Smooth muscle cell (in vitro differentiated cells): ENCODE measurements at regions not wholly inside any gene's neighbourhood (a gene's known extent, or its start where the extent isn't known, plus 50 kb on each side); places are given as distances from the start of the nearest gene placed in this dataset.

Experiments
- DNase-seq: peaks from one replicate; lab custom pipeline; 2025; ENCODE audit not compliant: unreplicated experiment; lab: John Stamatoyannopoulos, UW
- H2AFZ ChIP-seq: fragments of 200-600 bp; sonication (generic); 2 replicates; pipeline ENCODE4 v1.6.0; 2016; ENCODE audit warnings: antibody characterized with exemption, low read depth, mild to moderate bottlenecking
- H3F3A ChIP-seq: fragments of 200-600 bp; sonication (generic); 2 replicates; pipeline ENCODE4 v1.6.0; 2017; ENCODE audit warnings: antibody characterized with exemption, low read depth
- H3K27ac ChIP-seq: fragments of 200-600 bp; sonication (generic); 2 replicates; pipeline ENCODE4 v1.5.1; 2016; ENCODE audit warnings: low read depth, mild to moderate bottlenecking
- H3K27me3 ChIP-seq: fragments of 200-600 bp; sonication (generic); 2 replicates; pipeline ENCODE4 v1.6.1; 2016; ENCODE audit warnings: low read depth, mild to moderate bottlenecking
- H3K36me3 ChIP-seq: fragments of 200-600 bp; sonication (generic); 2 replicates; pipeline ENCODE4 v1.5.1; 2016; ENCODE audit warnings: low read depth
- H3K4me1 ChIP-seq: fragments of 200-600 bp; sonication (generic); 2 replicates; pipeline ENCODE4 v1.5.1; 2016; ENCODE audit warnings: low read depth
- H3K4me2 ChIP-seq: fragments of 200-600 bp; sonication (generic); 2 replicates; pipeline ENCODE4 v1.6.0; 2016; ENCODE audit warnings: mild to moderate bottlenecking
- H3K4me3 ChIP-seq: fragments of 200-600 bp; sonication (generic); 2 replicates; pipeline ENCODE4 v1.5.1; 2016; ENCODE audit warnings: mild to moderate bottlenecking
- H3K79me2 ChIP-seq: fragments of 200-600 bp; sonication (generic); 2 replicates; pipeline ENCODE4 v1.6.0; 2016; ENCODE audit warnings: low read depth, mild to moderate bottlenecking
- H3K9ac ChIP-seq: fragments of 200-600 bp; sonication (generic); 2 replicates; pipeline ENCODE4 v1.6.0; 2016; ENCODE audit warnings: low read depth
- H3K9me3 ChIP-seq: fragments of 200-600 bp; sonication (generic); replicated peaks from 2 replicates; pipeline ENCODE4 v1.5.1; 2016; ENCODE audit warnings: low read depth
- H4K20me1 ChIP-seq: fragments of 200-600 bp; sonication (generic); 2 replicates; pipeline ENCODE4 v1.6.0; 2016; ENCODE audit warnings: low read depth
- CTCF ChIP-seq: fragments of 200-600 bp; sonication (generic); IDR thresholded peaks from 2 replicates; pipeline ENCODE4 v1.5.1; 2017; ENCODE audit warnings: borderline replicate concordance, mild to moderate bottlenecking, antibody characterized with exemption; ENCODE audit not compliant: insufficient read depth, poor library complexity, severe bottlenecking
- WGBS: methylation state at CpG from one replicate; pipeline ENCODE4 v1.1.7; 2016; ENCODE audit warnings: low lambda C conversion rate; 5-methylcytosine and 5-hydroxymethylcytosine counted together

GRCh38 chr1:242623119-242623518, 98.6 kb upstream of the PLD5 start:
- Histone ChIP-seq H3K36me3 (no peaks in the 10 kb centered on the region), H2AFZ (no peak overlapping the region), H3K4me1 (peaks cover 6% of the 10 kb centered on the region), H3K4me3 (no peak overlapping the region), H3K9me3 (no peaks in the 10 kb centered on the region), H3F3A (no peaks in the 10 kb centered on the region), H3K9ac (no peak overlapping the region), H3K27ac (no peak overlapping the region), H3K4me2 (no peak overlapping the region), H4K20me1 (no peaks in the 10 kb centered on the region), H3K27me3 (no peaks in the 10 kb centered on the region), H3K79me2 (no peaks in the 10 kb centered on the region)
- no peak for DNase-seq
- WGBS = 65% methylated on average over 4 of the region's 4 CpGs
- TF ChIP-seq CTCF = no peak

- no peak for DNase-seq
- Histone ChIP-seq H3K9me3 (no peaks in the 10 kb centered on the region), H4K20me1 (no peaks in the 10 kb centered on the region), H3K36me3 (no peaks in the 10 kb centered on the region), H3K4me3 (no peak overlapping the region), H3K4me2 (no peak overlapping the region), H3K27me3 (peaks cover 5% of the 10 kb centered on the region), H3K4me1 (no peaks in the 10 kb centered on the region), H2AFZ (no peak overlapping the region), H3F3A (no peaks in the 10 kb centered on the region), H3K27ac (no peak overlapping the region), H3K79me2 (no peaks in the 10 kb centered on the region), H3K9ac (no peak overlapping the region)
- TF ChIP-seq CTCF = no peak
Measured at GRCh38 chr1:242613266-242613815, 88.8 kb upstream of the PLD5 start.

GRCh38 chr1:242610209-242610608, 85.7 kb upstream of the PLD5 start:
- Histone ChIP-seq H3K9ac (no peak overlapping the region), H4K20me1 (no peaks in the 10 kb centered on the region), H3K4me1 (no peaks in the 10 kb centered on the region), H3K36me3 (no peaks in the 10 kb centered on the region), H3K27me3 (peaks cover 5% of the 10 kb centered on the region), H2AFZ (no peak overlapping the region), H3K4me3 (no peak overlapping the region), H3K27ac (no peak overlapping the region), H3K9me3 (no peaks in the 10 kb centered on the region), H3K79me2 (no peaks in the 10 kb centered on the region), H3F3A (no peaks in the 10 kb centered on the region), H3K4me2 (no peak overlapping the region)
- DNase-seq = no peak
- 74% methylated on average over 3 of the region's 3 CpGs for WGBS
- no peak for TF ChIP-seq CTCF

GRCh38 chr1:242605521-242605920, 81.0 kb upstream of the PLD5 start:
- Histone ChIP-seq H3K36me3 (no peaks in the 10 kb centered on the region), H3K27me3 (no peaks in the 10 kb centered on the region), H3K9me3 (no peaks in the 10 kb centered on the region), H3K4me2 (no peak overlapping the region), H3K4me1 (no peaks in the 10 kb centered on the region), H4K20me1 (no peaks in the 10 kb centered on the region), H3K27ac (no peak overlapping the region), H3K4me3 (no peak overlapping the region), H3K9ac (no peak overlapping the region), H3K79me2 (no peaks in the 10 kb centered on the region), H3F3A (no peaks in the 10 kb centered on the region), H2AFZ (no peak overlapping the region)
- TF ChIP-seq CTCF = no peak
- no peak for DNase-seq
- 85% methylated on average over 3 of the region's 3 CpGs for WGBS
